IPS-NIHi7 (cell line): ENCODE measurements at regions not wholly inside any gene's neighbourhood (a gene's known extent, or its start where the extent isn't known, plus 50 kb on each side); places are given as distances from the start of the nearest gene placed in this dataset.
A peak's percentile ranks its signal among the peaks of the same experiment; 100 is the strongest.
"Not testable (repeated sequence)": the region's sequence is repeated elsewhere in the genome, so short reads cannot be mapped to it uniquely, and the experiment has no call there.

ENCODE experiments used
- DNase-seq: peaks from one replicate; pipeline ENCODE4 v3.0.0; 2012; ENCODE audit warnings: mixed read lengths; ENCODE audit errors: extremely low spot score

DNA sequence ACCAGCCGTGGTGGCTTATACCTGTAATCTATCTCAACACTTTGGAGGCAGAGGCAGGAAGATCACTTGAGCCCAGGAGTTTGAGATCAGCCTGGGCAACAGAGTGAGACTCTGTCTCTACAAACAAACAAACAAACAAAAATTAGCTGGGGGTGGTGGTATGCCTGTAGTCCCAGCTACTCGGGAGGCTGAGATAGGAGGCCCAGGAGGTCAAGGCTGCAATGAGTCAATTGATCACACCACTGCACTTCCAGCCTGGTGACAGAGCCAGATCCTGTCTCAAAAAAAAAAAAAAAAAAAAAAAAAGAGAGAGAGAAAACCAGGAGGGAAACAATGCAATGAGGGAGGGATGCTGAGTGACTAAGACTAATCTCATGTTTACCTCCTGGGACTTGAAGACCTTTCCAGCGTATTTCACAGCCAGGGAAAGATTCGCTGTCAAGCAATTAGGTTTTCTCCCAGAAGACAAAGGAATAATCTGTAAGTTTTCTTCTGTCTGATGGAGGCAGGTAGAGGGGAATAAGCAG is 51.1 kb upstream of the MIER3 start:
- DNase-seq: no peak

DNA sequence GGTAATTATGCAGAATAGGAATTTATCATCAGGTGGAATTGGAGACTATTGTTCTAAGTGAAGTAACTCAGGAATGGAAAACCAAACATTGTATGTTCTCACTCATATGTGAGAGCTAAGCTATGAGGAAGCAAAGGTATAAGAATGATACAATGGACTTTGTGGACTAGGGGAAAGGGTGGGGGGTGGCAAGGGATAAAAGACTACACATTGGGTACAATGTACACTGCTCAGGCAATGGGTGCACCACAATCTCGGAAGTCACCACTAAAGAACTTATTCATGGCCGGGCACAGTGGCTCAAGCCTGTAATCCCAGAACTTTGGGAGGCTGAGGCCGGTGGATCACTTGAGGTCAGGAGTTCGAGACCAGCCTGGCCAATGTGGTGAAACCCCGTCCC is 51.6 kb upstream of the MIER3 start:
- DNase-seq: not testable (repeated sequence)

GRCh38 chr5:57004800-57005199 is 52.9 kb upstream of the MIER3 start:
- DNase-seq: no peak

- no peak for DNase-seq
These were observed 55.4 kb upstream of the MIER3 start for GRCh38 chr5:57007344-57007743.

DNA sequence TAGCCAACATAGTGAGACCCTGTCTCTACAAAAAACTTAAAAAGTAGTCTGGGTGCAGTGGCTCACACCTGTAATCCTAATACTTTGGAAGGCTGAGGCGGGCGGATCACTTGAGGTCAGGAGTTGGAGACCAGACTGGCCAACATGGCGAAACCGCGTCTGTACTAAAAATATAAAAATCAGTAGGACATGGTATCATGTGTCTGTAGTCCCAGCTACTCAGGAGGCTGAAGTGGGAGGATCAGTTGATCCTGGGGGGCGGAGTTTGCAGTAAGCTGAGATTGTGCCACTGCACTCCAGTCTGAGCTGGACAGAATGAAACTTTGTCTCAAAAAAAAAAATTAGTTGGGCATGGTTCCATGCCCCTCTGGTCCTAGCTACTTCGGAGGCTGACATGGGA is 57.9 kb upstream of the MIER3 start:
- DNase-seq: no peak

- no peak for DNase-seq
These were observed 58.9 kb upstream of the MIER3 start for GRCh38 chr5:57010786-57011185.

DNA sequence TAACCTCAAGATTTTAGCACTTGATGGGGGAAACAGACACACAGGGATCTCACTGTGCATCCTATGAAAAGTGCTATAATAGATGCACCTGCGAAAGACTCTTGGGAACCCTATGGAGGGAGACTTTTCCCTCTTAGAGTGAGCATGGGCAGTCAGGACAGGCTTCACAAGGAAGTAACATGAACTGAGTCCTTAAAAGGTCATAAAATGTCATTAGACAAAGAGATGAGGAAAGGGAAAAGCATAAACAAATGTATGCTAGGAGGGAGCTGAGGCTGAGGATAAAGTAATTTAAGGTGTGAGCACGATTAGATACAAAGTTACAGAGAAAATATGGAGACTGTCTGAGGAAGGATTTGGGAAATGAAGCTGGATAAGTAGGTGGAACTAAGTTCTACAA is 60.6 kb upstream of the MIER3 start:
- DNase-seq: no peak

GRCh38 chr5:57025961-57026360 is 74.0 kb upstream of the MIER3 start:
- DNase-seq: no peak

GRCh38 chr5:57028161-57028560 is 76.2 kb upstream of the MIER3 start:
- no peak for DNase-seq

- no peak for DNase-seq
These were observed 80.2 kb upstream of the MIER3 start for GRCh38 chr5:57032151-57032551.

DNA sequence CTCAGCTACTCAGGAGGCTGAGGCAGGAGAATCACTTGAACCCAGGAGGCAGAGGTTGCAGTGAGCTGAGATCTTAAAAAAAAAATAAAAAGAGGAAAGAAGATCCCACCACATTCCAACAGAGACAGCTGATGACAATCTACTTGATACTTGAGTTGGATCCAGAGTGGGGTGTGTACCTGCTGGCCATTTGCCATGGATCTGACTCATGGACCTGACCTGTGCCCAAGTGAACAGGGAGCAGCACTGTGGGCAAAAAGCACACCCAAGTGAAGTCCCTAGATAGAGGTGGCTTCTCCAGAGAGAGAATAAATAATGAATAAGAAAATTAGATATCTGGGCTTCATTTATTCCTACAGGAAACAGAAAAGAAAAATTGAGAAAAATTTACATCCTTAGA is 81.2 kb upstream of the MIER3 start:
- no peak for DNase-seq

- DNase-seq: no peak
These were observed 81.6 kb upstream of the MIER3 start for GRCh38 chr5:57033503-57033902.

GRCh38 chr5:57034201-57034916 is 82.4 kb upstream of the MIER3 start:
- DNase-seq: no peak

- DNase-seq: no peak
These were observed 84.0 kb upstream of the MIER3 start for GRCh38 chr5:57035955-57036354.

- no peak for DNase-seq
These were observed 84.8 kb upstream of the MIER3 start for GRCh38 chr5:57036761-57037160.

GRCh38 chr5:57037355-57037754 is 85.4 kb upstream of the MIER3 start:
- DNase-seq: peak; percentile 73

DNA sequence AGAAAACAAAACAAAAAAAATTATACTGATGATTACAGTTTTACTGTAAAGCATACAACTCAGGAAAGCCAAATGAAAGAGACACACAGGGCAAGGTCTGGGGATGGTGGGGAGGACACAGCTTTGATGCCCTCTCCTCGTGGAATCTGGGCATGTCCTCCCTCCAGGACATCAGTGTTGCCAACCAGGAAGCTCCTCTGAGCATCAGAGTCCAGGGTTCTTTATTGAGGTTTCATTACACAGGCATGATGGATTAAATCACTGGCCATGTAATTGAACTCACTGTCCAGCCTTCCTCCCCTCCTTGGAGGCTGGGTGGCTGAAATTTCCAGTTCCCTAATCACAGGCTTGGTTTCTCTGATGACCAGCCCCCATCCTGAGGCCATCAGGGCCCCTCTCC is 89.6 kb upstream of the MIER3 start:
- no peak for DNase-seq

- DNase-seq: peak; percentile 16
These were observed 90.6 kb upstream of the MIER3 start for GRCh38 chr5:57042524-57042931.

- DNase-seq: no peak
These were observed 102.2 kb upstream of the MIER3 start for GRCh38 chr5:57054135-57054534.

- no peak for DNase-seq
These were observed 102.7 kb upstream of the MIER3 start for GRCh38 chr5:57054671-57055070.

GRCh38 chr5:57055731-57056130 is 103.8 kb upstream of the MIER3 start:
- no peak for DNase-seq

DNA sequence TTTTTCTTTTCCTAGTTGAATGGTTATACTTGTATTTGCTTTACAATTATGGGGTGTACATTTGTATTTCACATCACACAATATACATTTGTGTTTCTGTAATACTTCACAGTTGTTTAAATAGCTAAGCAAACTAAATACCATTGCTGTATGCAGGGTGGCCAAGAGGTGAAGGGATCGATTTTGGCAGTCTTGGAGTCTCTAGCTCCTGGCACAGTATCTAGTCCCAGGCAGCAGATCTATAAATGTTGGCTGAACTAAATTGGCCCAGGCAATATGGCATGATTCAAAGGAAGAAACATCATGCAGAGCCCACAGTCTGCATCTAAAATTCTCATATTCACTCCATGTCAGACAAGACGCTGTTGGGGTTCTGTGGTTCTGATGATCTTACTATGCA is 110.1 kb upstream of the GPBP1 start:
- no peak for DNase-seq

- DNase-seq: no peak
These were observed 106.8 kb upstream of the GPBP1 start for GRCh38 chr5:57066924-57067596.

- no peak for DNase-seq
These were observed 106.3 kb upstream of the GPBP1 start for GRCh38 chr5:57067597-57067924.
